Inflammatory macrophage treated with lipopolysaccharide for 1 hour (primary cell): ENCODE measurements at regions not wholly inside any gene's neighbourhood (a gene's known extent, or its start where the extent isn't known, plus 50 kb on each side); places are given as distances from the start of the nearest gene placed in this dataset.

Experiments
- DNase-seq, 2 donors: peaks; one replicate each; pipeline ENCODE4 v3.0.0-alpha.2; 2020 to 2022

- DNase-seq, result no peak
Measured at GRCh38 chr2:7956126-7956689, 725.6 kb upstream of the ID2 start.

- DNase-seq, result no peak
Measured at GRCh38 chr2:7961550-7961949, 720.3 kb upstream of the ID2 start.

GRCh38 chr2:7962161-7962560 is 719.7 kb upstream of the ID2 start:
- no peak for DNase-seq

- no peak for DNase-seq
Measured at GRCh38 chr2:7963787-7964186, 718.1 kb upstream of the ID2 start.

- no peak for DNase-seq
Measured at GRCh38 chr2:7966032-7966431, 715.8 kb upstream of the ID2 start.

GRCh38 chr2:7967707-7968405 is 714.0 kb upstream of the ID2 start:
- no peak for DNase-seq

GRCh38 chr2:7969756-7970515 is 711.9 kb upstream of the ID2 start:
- DNase-seq, result peak; percentile 45 to 69

- no peak for DNase-seq
Measured at GRCh38 chr2:7971248-7971647, 710.6 kb upstream of the ID2 start.

GRCh38 chr2:7971841-7972240 is 710.0 kb upstream of the ID2 start:
- no peak for DNase-seq

GRCh38 chr2:7972670-7973069 is 709.2 kb upstream of the ID2 start:
- DNase-seq, result no peak

GRCh38 chr2:7973801-7974480 is 707.9 kb upstream of the ID2 start:
- DNase-seq, result no peak

- no peak for DNase-seq
Measured at GRCh38 chr2:7974936-7975335, 706.9 kb upstream of the ID2 start.

GRCh38 chr2:7976206-7976605 is 705.6 kb upstream of the ID2 start:
- peak; percentile 10 to 24 for DNase-seq

GRCh38 chr2:7977981-7978380 is 703.9 kb upstream of the ID2 start:
- no peak for DNase-seq

- DNase-seq, result no peak
Measured at GRCh38 chr2:7982054-7982453, 699.8 kb upstream of the ID2 start.

GRCh38 chr2:7983451-7983850 is 698.4 kb upstream of the ID2 start:
- no peak for DNase-seq

- DNase-seq, result no peak
Measured at GRCh38 chr2:7983912-7984311, 697.9 kb upstream of the ID2 start.

- no peak for DNase-seq
Measured at GRCh38 chr2:7984693-7985353, 697.0 kb upstream of the ID2 start.

- no peak for DNase-seq
Measured at GRCh38 chr2:7986431-7986830, 695.4 kb upstream of the ID2 start.

GRCh38 chr2:7987992-7988391 is 693.9 kb upstream of the ID2 start:
- no peak for DNase-seq

- DNase-seq, result no peak
Measured at GRCh38 chr2:7988440-7988839, 693.4 kb upstream of the ID2 start.

- no peak for DNase-seq
Measured at GRCh38 chr2:7989823-7990222, 692.0 kb upstream of the ID2 start.
